IPS DF 19.7 (cell line): ENCODE measurements at regions not wholly inside any gene's neighbourhood (a gene's known extent, or its start where the extent isn't known, plus 50 kb on each side); places are given as distances from the start of the nearest gene placed in this dataset.

ENCODE experiments used
- DNase-seq: peaks from one replicate; pipeline ENCODE4 v3.0.0-alpha.2; 2013; ENCODE audit warnings: low read depth, low spot score

- DNase-seq, result no peak
Measured at GRCh38 chr4:114361249-114361648, 237.4 kb upstream of the UGT8 start.

- DNase-seq, result peak; percentile 28
Measured at GRCh38 chr4:114364857-114365256, 233.8 kb upstream of the UGT8 start.

- DNase-seq, result no peak
Measured at GRCh38 chr4:114365591-114365990, 233.0 kb upstream of the UGT8 start.

- DNase-seq, result no peak
Measured at GRCh38 chr4:114366368-114366767, 232.2 kb upstream of the UGT8 start.

- no peak for DNase-seq
Measured at GRCh38 chr4:114368751-114369150, 229.9 kb upstream of the UGT8 start.

- no peak for DNase-seq
Measured at GRCh38 chr4:114373508-114373907, 225.1 kb upstream of the UGT8 start.

GRCh38 chr4:114378305-114378903 lies 220.2 kb upstream of the UGT8 start:
- no peak for DNase-seq

GRCh38 chr4:114383067-114383466 lies 215.5 kb upstream of the UGT8 start:
- DNase-seq, result no peak

GRCh38 chr4:114383721-114384120 lies 214.9 kb upstream of the UGT8 start:
- DNase-seq, result no peak

GRCh38 chr4:114384629-114385028 lies 214.0 kb upstream of the UGT8 start:
- no peak for DNase-seq

GRCh38 chr4:114385195-114385985 lies 213.2 kb upstream of the UGT8 start:
- DNase-seq, result no peak

GRCh38 chr4:114386637-114387233 lies 211.9 kb upstream of the UGT8 start:
- no peak for DNase-seq

GRCh38 chr4:114389070-114389685 lies 209.4 kb upstream of the UGT8 start:
- DNase-seq, result no peak

- no peak for DNase-seq
Measured at GRCh38 chr4:114393295-114394038, 205.1 kb upstream of the UGT8 start.

GRCh38 chr4:114396808-114397207 lies 201.8 kb upstream of the UGT8 start:
- DNase-seq, result no peak

- DNase-seq, result no peak
Measured at GRCh38 chr4:114398410-114398809, 200.2 kb upstream of the UGT8 start.

- DNase-seq, result peak; percentile 33
Measured at GRCh38 chr4:114399105-114399504, 199.5 kb upstream of the UGT8 start.

- DNase-seq, result no peak
Measured at GRCh38 chr4:114400531-114400930, 198.1 kb upstream of the UGT8 start.

- no peak for DNase-seq
Measured at GRCh38 chr4:114401483-114401882, 197.1 kb upstream of the UGT8 start.

- DNase-seq, result peak; percentile 17
Measured at GRCh38 chr4:114417214-114417613, 181.4 kb upstream of the UGT8 start.

- DNase-seq, result no peak
Measured at GRCh38 chr4:114420069-114420468, 178.5 kb upstream of the UGT8 start.

GRCh38 chr4:114423582-114423981 lies 175.0 kb upstream of the UGT8 start:
- no peak for DNase-seq
